Activated CD4-positive, alpha-beta T cell treated with anti-CD3 and anti-CD28 coated beads, Interleukin-2, Interleukin-6, amounts not matched to agents 100 ng/mL and 50 ng/mL, durations not matched to agents 16 hours and 8 hours (primary cell): ENCODE measurements at regions not wholly inside any gene's neighbourhood (a gene's known extent, or its start where the extent isn't known, plus 50 kb on each side); places are given as distances from the start of the nearest gene placed in this dataset.

Source experiments
- DNase-seq: peaks from one replicate; pipeline ENCODE4 v3.0.0-alpha.2; 2020

GRCh38 chr11:113634940-113635575 is 71.0 kb downstream of the TMPRSS5 start:
- no peak for DNase-seq

GRCh38 chr11:113632981-113633380 is 73.1 kb downstream of the TMPRSS5 start:
- no peak for DNase-seq

- no peak for DNase-seq
These were observed 76.5 kb downstream of the TMPRSS5 start for GRCh38 chr11:113629562-113629961.

- no peak for DNase-seq
These were observed 77.2 kb downstream of the TMPRSS5 start for GRCh38 chr11:113628912-113629311.

- DNase-seq: no peak
These were observed 78.2 kb downstream of the TMPRSS5 start for GRCh38 chr11:113627946-113628345.

- DNase-seq: no peak
These were observed 78.8 kb downstream of the TMPRSS5 start for GRCh38 chr11:113627297-113627696.

GRCh38 chr11:113626736-113627135 is 79.4 kb downstream of the TMPRSS5 start:
- no peak for DNase-seq

GRCh38 chr11:113623114-113623513 is 83.0 kb downstream of the TMPRSS5 start:
- DNase-seq: no peak

GRCh38 chr11:113618360-113618759 is 87.7 kb downstream of the TMPRSS5 start:
- no peak for DNase-seq

GRCh38 chr11:113615773-113616172 is 90.3 kb downstream of the TMPRSS5 start:
- DNase-seq: no peak

GRCh38 chr11:113615098-113615497 is 91.0 kb downstream of the TMPRSS5 start:
- no peak for DNase-seq

- no peak for DNase-seq
These were observed 92.0 kb downstream of the TMPRSS5 start for GRCh38 chr11:113614097-113614496.

- no peak for DNase-seq
These were observed 92.5 kb downstream of the TMPRSS5 start for GRCh38 chr11:113613619-113614018.

- DNase-seq: no peak
These were observed 101.9 kb downstream of the TMPRSS5 start for GRCh38 chr11:113604186-113604585.

- no peak for DNase-seq
These were observed 102.6 kb downstream of the TMPRSS5 start for GRCh38 chr11:113603277-113604059.

- DNase-seq: no peak
These were observed 103.6 kb downstream of the TMPRSS5 start for GRCh38 chr11:113602483-113602882.

GRCh38 chr11:113596658-113597057 is 109.5 kb downstream of the TMPRSS5 start:
- DNase-seq: no peak

- DNase-seq: no peak
These were observed 110.1 kb downstream of the TMPRSS5 start for GRCh38 chr11:113595810-113596594.

- DNase-seq: peak; percentile 83
These were observed 112.3 kb downstream of the TMPRSS5 start for GRCh38 chr11:113593698-113594308.

GRCh38 chr11:113591117-113591516 is 115.0 kb downstream of the TMPRSS5 start:
- DNase-seq: no peak

- peak; percentile 94 for DNase-seq
These were observed 112.1 kb upstream of the DRD2 start for GRCh38 chr11:113587308-113587739.

GRCh38 chr11:113584371-113584770 is 109.2 kb upstream of the DRD2 start:
- no peak for DNase-seq

GRCh38 chr11:113581713-113582112 is 106.5 kb upstream of the DRD2 start:
- no peak for DNase-seq
